Hematopoietic multipotent progenitor cell treated with erythropoietin and hydrocortisone succinate and interleukin-3 and kit ligand, for 6 days (in vitro differentiated cells): ENCODE measurements at regions not wholly inside any gene's neighbourhood (a gene's known extent, or its start where the extent isn't known, plus 50 kb on each side); places are given as distances from the start of the nearest gene placed in this dataset.
"Not testable (repeated sequence)": the region's sequence is repeated elsewhere in the genome, so short reads cannot be mapped to it uniquely, and the experiment has no call there.

Source experiments
- DNase-seq: peaks from one replicate; pipeline ENCODE4 v3.0.0-alpha.2; 2015

GRCh38 chr10:83682414-83682813, 456.9 kb upstream of the GHITM start:
- no peak for DNase-seq

DNA sequence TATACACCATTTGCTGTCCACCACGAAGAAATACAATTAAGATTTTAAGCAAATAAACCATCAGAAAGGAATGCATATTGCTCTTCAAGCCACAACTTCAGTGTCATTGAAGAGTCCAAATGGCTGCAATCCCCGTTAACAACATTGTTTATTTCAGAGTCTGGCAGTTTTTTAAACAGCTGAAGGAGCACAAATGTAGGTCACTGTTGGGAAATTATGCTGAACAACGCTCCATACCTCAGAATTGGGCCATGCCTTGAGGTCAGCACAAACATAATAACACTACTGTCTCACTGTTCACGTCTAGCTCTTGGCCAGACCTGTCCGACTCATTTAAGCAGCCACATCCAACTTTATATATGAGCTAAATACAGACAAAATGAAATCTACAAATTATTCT, 453.9 kb upstream of the GHITM start:
- DNase-seq: no peak

DNA sequence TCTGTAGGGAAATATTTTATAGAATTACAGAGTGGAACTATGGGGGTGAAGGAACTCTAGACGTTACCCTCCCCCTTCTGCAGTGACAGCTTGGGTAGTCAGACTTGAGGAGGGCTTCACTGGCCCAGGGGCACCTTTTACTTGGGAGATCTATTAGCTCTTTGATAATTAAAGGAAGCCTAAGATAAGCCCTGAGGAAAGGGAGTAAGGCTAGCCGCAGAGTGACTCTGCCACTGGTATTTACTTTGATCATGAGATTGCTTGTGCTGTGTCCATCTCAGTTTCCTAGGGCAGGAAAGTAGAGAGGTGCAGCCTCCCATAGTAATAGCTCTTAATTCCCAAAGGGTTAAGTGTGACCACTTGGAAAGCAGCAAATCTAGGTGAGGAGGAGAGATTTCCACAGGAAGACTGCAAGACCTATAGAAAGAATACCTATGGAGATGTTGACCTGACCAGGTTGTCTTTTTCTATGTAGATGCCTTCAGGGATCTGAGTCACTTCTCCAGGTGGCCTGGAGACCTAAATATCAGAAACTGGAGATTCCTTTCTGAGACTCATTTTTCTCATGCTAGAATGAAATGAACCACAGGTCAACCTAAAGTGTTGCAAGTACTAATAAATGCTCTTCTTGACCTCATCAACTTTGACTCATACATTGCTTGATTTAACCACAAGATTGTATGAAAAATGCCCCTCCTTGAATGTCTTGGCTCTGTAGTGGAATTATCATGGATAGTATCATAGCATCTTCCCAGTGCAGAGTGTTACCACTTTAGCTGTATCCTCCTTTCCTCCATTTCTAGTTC, 447.3 kb upstream of the GHITM start:
- DNase-seq: no peak

GRCh38 chr10:83698899-83699298, 440.4 kb upstream of the GHITM start:
- no peak for DNase-seq

DNA sequence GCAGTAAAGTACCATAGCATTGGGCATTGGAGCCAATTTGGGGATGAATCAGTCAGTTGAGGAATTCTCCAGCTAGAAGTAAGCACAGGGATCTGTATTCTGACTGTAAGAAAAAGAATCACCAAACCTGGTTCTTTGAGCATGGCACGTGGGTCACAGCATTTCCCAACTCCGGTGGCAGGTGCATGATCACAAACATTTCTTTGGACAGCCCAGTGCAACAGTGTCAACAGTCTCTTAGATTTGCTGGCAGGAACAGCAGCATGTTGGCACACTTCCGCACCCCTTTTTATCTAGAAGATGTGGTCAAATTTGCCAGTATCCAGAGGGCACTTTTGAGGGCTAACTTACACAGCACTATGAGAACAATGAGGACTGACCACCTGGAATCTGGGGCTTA, 437.5 kb upstream of the GHITM start:
- DNase-seq: no peak

DNA sequence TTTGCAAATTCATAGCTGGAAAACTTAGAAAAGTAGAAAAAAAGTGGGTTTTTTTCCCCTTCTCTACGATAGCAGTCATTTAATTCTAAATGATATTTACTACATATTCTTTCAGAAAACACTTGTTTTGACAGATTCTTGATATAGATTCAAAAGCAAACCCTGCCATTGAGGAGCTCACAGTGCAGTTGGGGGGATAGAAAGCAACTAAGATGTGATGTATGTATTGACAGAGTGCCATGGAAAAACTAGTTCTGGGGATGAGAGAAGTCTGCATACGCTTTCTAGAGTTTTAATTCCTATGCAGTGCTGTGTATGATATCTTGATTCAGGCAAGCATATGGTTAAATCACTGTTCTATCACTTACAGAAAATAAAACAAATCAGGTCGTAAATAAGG, 436.6 kb upstream of the GHITM start:
- no peak for DNase-seq

DNA sequence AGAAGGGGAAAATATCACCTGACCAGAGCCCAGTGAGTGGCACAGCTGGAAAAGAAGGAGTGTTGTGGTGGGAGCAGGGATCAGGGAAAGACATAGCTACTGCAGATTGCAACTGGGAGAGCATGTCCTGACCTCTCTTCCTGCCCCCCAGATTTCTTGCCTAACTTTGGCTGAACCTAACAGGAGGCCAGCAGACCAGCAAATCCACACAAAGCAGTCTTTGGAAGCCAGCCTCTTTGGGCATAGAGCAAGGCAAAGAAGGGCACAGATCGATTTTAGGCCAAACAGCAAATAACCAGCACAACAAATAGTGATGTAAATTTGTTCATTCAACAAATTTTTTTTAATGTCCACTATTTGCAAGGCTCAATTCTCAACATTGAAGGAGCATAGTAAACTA, 433.2 kb upstream of the GHITM start:
- DNase-seq: no peak

DNA sequence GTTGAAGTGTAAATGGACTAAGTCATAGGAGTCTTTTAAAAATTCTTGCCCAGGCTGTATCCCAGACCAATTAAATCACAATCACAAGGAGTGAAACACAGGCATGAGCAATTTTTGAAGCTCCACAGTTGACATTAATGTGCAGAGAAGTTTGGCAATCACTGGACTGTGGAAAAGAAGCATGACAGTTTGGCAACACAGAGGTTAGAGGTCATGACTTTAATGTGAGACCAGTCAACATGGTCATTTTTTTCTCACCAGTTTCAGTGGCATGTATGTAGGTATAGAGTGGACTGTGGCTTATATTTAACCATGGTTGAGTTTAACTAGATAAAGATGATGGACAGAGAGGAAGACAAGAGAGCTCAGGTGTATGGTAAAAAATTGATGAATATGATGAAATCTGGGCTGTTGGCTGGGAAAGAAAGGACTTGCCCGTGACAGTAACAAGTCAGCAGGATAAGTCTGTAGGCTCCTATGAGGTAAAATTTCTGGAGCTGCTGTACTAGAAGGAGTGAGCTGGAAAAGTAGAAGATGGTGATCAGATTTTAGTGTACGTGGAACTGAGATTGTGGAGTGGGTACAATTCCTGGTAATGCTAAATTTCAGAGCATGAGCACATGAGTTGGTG, 432.2 kb upstream of the GHITM start:
- DNase-seq: no peak

GRCh38 chr10:83713423-83713822, 425.9 kb upstream of the GHITM start:
- no peak for DNase-seq

DNA sequence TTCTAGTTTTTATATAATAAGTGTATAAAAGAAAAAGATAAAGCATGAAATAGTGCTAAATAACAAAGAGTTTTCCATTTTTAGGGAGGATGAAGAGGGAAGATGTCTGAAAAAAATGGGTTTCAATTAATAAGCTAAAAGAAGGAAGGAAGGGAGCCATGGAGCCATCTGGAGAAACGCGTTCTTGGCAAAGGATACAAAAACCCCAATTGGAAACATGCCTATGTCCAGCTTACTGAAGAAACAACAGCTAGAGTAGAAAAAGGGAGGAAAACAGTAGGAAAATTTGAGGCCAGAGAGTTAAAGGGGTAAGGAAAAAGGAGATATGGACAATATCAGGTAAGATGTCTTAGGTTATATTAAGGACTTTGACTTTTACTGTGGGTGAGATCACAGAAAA, 416.2 kb upstream of the GHITM start:
- no peak for DNase-seq

DNA sequence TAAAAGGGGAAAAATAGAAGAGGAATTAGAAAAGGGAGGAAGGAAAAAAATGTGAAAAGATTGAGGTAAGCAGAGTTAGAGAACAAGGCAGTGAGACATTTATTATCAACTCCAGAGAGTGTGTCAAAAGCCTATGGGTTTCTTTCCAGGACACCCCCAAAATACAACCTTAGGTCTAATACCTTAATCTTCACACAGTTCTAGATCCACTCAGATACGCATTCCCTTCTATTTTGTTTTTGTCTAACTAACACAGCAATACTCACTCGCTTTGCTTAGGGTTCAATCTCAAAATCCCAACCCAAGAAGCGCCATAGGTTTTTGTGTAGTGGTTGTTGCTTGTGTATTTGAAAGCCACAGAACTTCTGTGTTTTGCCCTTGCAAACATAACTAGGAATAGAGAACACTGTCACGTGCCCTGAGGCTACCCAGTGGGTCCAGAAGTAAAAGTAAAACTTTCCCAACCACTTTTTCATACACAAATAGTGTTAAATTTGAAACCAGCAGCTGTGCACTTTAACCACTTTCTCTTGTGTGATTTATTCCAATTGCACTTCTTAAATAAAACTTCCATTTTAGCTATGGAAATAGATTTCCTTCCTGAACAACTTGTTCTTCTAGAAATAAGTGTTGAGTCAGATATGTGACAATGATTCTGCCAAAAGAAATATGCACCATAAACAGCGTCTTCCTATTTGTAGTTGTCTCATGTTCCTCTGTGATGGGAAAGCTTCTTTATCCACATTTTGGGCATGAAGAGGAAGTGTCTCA, 414.7 kb upstream of the GHITM start:
- DNase-seq: no peak

GRCh38 chr10:83725567-83725966, 413.7 kb upstream of the GHITM start:
- no peak for DNase-seq

GRCh38 chr10:83734278-83734677, 405.0 kb upstream of the GHITM start:
- DNase-seq: no peak

- DNase-seq: no peak
These were observed 403.3 kb upstream of the GHITM start for GRCh38 chr10:83736008-83736407.

GRCh38 chr10:83750604-83751003, 388.7 kb upstream of the GHITM start:
- no peak for DNase-seq

DNA sequence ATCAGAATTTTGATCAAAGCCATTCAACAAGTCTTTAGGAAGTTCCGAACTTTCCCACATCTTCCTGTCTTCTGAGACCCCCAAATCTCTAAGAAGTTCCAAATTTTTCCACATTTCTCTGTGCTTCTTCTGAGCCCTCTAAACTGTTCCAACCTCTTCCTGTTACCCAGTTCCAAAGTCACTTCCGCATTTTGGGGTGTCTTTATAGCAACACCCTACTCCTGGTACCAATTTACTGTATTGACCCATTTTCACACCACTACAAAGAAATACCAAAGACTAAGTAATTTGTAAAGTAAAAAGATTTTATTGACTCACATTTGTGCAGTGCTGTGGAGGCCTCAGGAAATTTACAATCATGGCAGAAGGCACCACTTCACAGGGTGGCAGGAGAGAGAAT, 385.8 kb upstream of the GHITM start:
- DNase-seq: no peak

GRCh38 chr10:83754857-83755256, 384.5 kb upstream of the GHITM start:
- no peak for DNase-seq

- DNase-seq: no peak
These were observed 379.2 kb upstream of the GHITM start for GRCh38 chr10:83760142-83760541.

GRCh38 chr10:83764666-83765065, 374.6 kb upstream of the GHITM start:
- no peak for DNase-seq

DNA sequence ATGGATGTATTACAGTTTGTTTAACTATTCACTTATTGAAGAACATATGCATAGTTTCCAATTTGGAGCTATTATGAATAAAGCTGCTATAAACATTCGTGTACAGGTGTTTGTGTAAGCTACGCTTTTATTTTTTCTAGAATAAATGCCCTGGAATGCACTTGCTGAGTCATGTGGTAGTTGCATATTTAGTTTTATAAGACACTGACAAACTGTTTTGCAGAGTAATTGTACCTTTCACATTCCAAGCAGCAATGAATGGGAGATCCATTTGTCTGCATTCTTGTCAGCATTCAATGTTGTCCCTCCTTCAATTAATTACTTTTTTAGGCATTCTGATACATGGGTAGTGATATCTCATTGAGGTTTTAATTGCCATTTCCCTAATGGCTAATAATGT, 373.6 kb upstream of the GHITM start:
- DNase-seq: no peak

- DNase-seq: no peak
These were observed 370.0 kb upstream of the GHITM start for GRCh38 chr10:83769281-83769820.

GRCh38 chr10:83786701-83787100, 352.6 kb upstream of the GHITM start:
- not testable (repeated sequence) for DNase-seq

DNA sequence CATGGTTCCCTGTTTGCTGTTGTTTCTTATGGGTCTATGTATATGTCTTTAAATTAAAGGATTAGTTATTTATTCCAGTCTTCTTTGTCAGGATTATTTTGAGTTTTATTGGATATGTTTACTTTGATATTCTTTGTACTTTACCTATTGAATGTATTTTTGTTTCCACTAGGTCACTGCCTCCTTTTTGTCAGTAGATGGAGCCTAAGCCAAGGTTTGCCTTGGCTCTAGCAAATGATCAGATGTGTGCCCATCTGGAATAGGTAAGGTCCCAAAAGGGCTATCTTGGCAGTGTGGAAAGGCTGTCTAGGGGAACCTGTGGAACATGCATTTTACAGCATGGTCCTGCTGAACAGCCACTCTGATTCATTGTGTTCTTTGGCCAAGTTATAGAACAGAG, 337.3 kb upstream of the GHITM start:
- no peak for DNase-seq

- no peak for DNase-seq
These were observed 332.6 kb upstream of the GHITM start for GRCh38 chr10:83806717-83807116.
